Prostate gland (tissue), 2 donors: ENCODE measurements at regions not wholly inside any gene's neighbourhood (a gene's known extent, or its start where the extent isn't known, plus 50 kb on each side); places are given as distances from the start of the nearest gene placed in this dataset.

Experiments
- DNase-seq: peaks from one replicate; pipeline ENCODE4 v3.0.0-alpha.2; 2019; ENCODE audit warnings: low spot score
- H3K27ac ChIP-seq, 2 donors: fragments of 200-600 bp; sonication (generic); 2 replicates each; pipeline ENCODE4 v1.5.1; 2017 to 2019
- H3K27me3 ChIP-seq: fragments of 200-600 bp; sonication (generic); replicated peaks from 2 replicates; pipeline ENCODE4 v1.5.1; 2019; ENCODE audit not compliant: insufficient read depth
- H3K36me3 ChIP-seq, 2 donors: fragments of 200-600 bp; sonication (generic); 1 replicate in 1 of 2; 2 replicates in 1 of 2; pipeline versions ENCODE4 v1.5.1 to v1.8.1; 2017 to 2019
- H3K4me1 ChIP-seq: fragments of 200-600 bp; sonication (generic); replicated peaks from 2 replicates; pipeline ENCODE4 v1.5.1; 2019
- H3K4me3 ChIP-seq, 2 donors: fragments of 200-600 bp; sonication (generic); 2 replicates each; pipeline ENCODE4 v1.5.1; 2017 to 2019
- H3K9me3 ChIP-seq: fragments of 200-600 bp; sonication (generic); 2 replicates; pipeline ENCODE4 v1.5.1; 2017
- CTCF ChIP-seq, 4 experiments: fragments of 200-600 bp in 2 of 4; fragments of 450-650 bp in 2 of 4; sonication (generic) in 2 of 4; IDR thresholded peaks; 1 replicate in 3 of 4; 2 replicates in 1 of 4; pipeline ENCODE4 v1.5.1; 2016 to 2019; ENCODE audit warnings: antibody characterized with exemption in 4 of 4, mild to moderate bottlenecking in 2 of 4, moderate library complexity in 2 of 4
- POLR2A ChIP-seq: fragments of 450-650 bp; IDR thresholded peaks from one replicate; pipeline ENCODE4 v1.6.1; 2016; ENCODE audit warnings: antibody characterized with exemption, mild to moderate bottlenecking
- POLR2AphosphoS5 ChIP-seq: sonication (generic); formaldehyde crosslinking; IDR thresholded peaks from one replicate; pipeline ENCODE4 v1.6.1; 2017; ENCODE audit warnings: antibody characterized with exemption
- WGBS: methylation state at CpG from one replicate; pipeline ENCODE4 v1.1.5; 2018; 5-methylcytosine and 5-hydroxymethylcytosine counted together
- intact Hi-C: fragments of 100-400 bp; cut with DNase I; formaldehyde crosslinking; loops from one replicate; pipeline ENCODE4 v1.14.2; 2022

- WGBS, result 48% methylated on average over 5 of the region's 5 CpGs
- H3K9me3 ChIP-seq, result no peaks in the 10 kb centered on the region
- no peak for DNase-seq
Measured at GRCh38 chr14:95818581-95818980, 58.1 kb upstream of the TUNAR start.

GRCh38 chr14:95817271-95817670, 59.4 kb upstream of the TUNAR start:
- WGBS, result 58% methylated on average over 2 of the region's 2 CpGs
- intact Hi-C loops, result no loop called here
- TF ChIP-seq POLR2AphosphoS5 (no peak), POLR2A (no peak), CTCF (IDR thresholded peaks at IDR 0.05) (no peak)
- no peaks in the 10 kb centered on the region for H3K9me3 ChIP-seq
- H3K27me3 ChIP-seq, result peaks cover 3% of the 10 kb centered on the region
- no peak for DNase-seq
- no peaks in the 10 kb centered on the region for H3K4me1 ChIP-seq
- no peaks in the 10 kb centered on the region for H3K36me3 ChIP-seq
- H3K4me3 ChIP-seq, result no peak overlapping the region
- H3K27ac ChIP-seq, result no peak overlapping the region

More at GRCh38 chr14:95818581-95818980, 58.1 kb upstream of the TUNAR start:
- no peaks in the 10 kb centered on the region for H3K36me3 ChIP-seq
- no peak overlapping the region for H3K27ac ChIP-seq
- H3K4me3 ChIP-seq, result no peak overlapping the region
- H3K4me1 ChIP-seq, result no peaks in the 10 kb centered on the region
- intact Hi-C loops, result no loop called here
- H3K27me3 ChIP-seq, result no peaks in the 10 kb centered on the region
- TF ChIP-seq CTCF (IDR thresholded peaks at IDR 0.05) (no peak), POLR2AphosphoS5 (no peak), POLR2A (no peak)

GRCh38 chr14:95816539-95816938, 60.1 kb upstream of the TUNAR start:
- intact Hi-C loops, result no loop called here
- WGBS, result 63% methylated on average over 7 of the region's 7 CpGs
- DNase-seq, result no peak
- Histone ChIP-seq H3K4me1 (no peaks in the 10 kb centered on the region), H3K27ac (no peak overlapping the region), H3K4me3 (no peak overlapping the region), H3K36me3 (no peaks in the 10 kb centered on the region), H3K9me3 (no peaks in the 10 kb centered on the region), H3K27me3 (peaks cover 3% of the 10 kb centered on the region)
- no peak for TF ChIP-seq POLR2AphosphoS5
- TF ChIP-seq POLR2A, result no peak
- no peak for TF ChIP-seq CTCF (IDR thresholded peaks at IDR 0.05)

GRCh38 chr14:95815226-95815690, 61.4 kb upstream of the TUNAR start:
- peaks cover 3% of the 10 kb centered on the region for H3K27me3 ChIP-seq
- no peak overlapping the region for H3K4me3 ChIP-seq
- no peaks in the 10 kb centered on the region for H3K36me3 ChIP-seq
- no peak for TF ChIP-seq POLR2AphosphoS5
- no peak for TF ChIP-seq POLR2A
- 27% methylated on average over 11 of the region's 11 CpGs for WGBS
- DNase-seq, result no peak
- intact Hi-C loops, result no loop called here
- H3K9me3 ChIP-seq, result no peaks in the 10 kb centered on the region
- H3K4me1 ChIP-seq, result no peaks in the 10 kb centered on the region
- H3K27ac ChIP-seq, result no peak overlapping the region

GRCh38 chr14:95814363-95815225, 62.0 kb upstream of the TUNAR start:
- Histone ChIP-seq H3K27me3 (peaks cover 3% of the 10 kb centered on the region), H3K4me3 (no peak overlapping the region), H3K9me3 (no peaks in the 10 kb centered on the region), H3K36me3 (no peaks in the 10 kb centered on the region), H3K27ac (no peak overlapping the region), H3K4me1 (no peaks in the 10 kb centered on the region)
- DNase-seq, result no peak
- intact Hi-C loops, result no loop called here
- TF ChIP-seq POLR2A (no peak), CTCF (IDR thresholded peaks at IDR 0.05) (no peak), POLR2AphosphoS5 (no peak)
- 67% methylated on average over 10 of the region's 10 CpGs for WGBS
